ENCODE measurements at regions not wholly inside any gene's neighbourhood (a gene's known extent, or its start where the extent isn't known, plus 50 kb on each side); places are given as distances from the start of the nearest gene placed in this dataset.
"Not testable (repeated sequence)": the region's sequence is repeated elsewhere in the genome, so short reads cannot be mapped to it uniquely, and the experiment has no call there.

DNA sequence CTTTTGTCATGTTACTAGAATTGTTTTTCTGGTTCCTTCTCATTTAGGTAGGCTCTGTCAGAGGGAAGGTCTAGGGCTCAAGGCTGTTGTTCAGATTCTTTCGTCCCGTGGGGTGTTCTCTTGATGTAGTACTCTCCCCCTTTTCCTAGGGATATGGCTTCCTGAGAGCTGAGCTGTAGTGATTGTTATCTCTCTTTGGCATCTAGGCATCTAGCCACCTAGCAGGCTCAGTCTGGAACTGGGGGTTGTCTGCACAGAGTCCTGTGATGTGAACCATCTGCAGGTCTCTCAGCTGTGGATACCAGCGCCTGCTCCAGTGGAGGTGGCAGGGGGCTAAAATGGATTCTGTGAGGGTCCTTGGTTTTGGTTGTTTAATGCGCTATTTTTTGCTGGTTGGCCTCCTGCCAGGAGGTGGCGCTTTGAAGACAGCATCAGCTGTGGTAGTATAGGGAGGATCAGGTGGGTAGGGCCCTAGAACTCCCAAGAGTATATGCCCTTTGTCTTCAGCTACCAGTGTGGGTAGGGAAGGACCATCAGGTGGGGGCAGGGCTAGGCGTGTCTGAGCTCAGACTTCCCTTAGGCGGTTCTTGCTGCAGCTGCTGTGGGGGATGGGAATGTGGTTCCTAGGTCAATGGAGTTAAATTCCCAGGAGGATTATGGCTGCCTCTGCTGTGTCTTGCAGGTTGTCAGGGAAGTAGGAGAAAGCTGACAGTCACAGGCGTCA is 78.1 kb upstream of the RAB40AL start:
- not testable (repeated sequence) for H3K4me2 ChIP-seq; H3F3A ChIP-seq (replicated peaks; ENCODE audit: low read depth); H3K4me1 Mint-ChIP-seq; H3K9me2 ChIP-seq (ENCODE audit: insufficient read depth); H3K27me3 Mint-ChIP-seq (ENCODE audit: insufficient read depth, low read depth, poor library complexity); H3K4me3 Mint-ChIP-seq; H3K9me3 Mint-ChIP-seq; H3K36me3 ChIP-seq (ENCODE audit: insufficient read depth); H3K79me2 ChIP-seq (replicated peaks; ENCODE audit: insufficient read depth); H3K4me3 ChIP-seq; H4K20me1 ChIP-seq (replicated peaks; ENCODE audit: insufficient read depth); H3K4me1 ChIP-seq (ENCODE audit: insufficient read depth); H3K27me3 ChIP-seq (ENCODE audit: insufficient read depth); H3K27ac ChIP-seq (ENCODE audit: low read depth); H2AFZ ChIP-seq
- Mint-ChIP-seq H3K27ac (peak overlapping the region; percentile 38; the same call in 1 of the 2 replicates), H3K36me3 (ENCODE audit: low read depth) (peaks cover 20% of the 10 kb centered on the region; the same call in 2 of the 3 replicates)
- ATAC-seq (peak; percentile 26; the same call in 2 of the 3 replicates), DNase-seq (ENCODE audit: low spot score) (peak; percentile 28)
- TF ChIP-seq, protein P1, sequence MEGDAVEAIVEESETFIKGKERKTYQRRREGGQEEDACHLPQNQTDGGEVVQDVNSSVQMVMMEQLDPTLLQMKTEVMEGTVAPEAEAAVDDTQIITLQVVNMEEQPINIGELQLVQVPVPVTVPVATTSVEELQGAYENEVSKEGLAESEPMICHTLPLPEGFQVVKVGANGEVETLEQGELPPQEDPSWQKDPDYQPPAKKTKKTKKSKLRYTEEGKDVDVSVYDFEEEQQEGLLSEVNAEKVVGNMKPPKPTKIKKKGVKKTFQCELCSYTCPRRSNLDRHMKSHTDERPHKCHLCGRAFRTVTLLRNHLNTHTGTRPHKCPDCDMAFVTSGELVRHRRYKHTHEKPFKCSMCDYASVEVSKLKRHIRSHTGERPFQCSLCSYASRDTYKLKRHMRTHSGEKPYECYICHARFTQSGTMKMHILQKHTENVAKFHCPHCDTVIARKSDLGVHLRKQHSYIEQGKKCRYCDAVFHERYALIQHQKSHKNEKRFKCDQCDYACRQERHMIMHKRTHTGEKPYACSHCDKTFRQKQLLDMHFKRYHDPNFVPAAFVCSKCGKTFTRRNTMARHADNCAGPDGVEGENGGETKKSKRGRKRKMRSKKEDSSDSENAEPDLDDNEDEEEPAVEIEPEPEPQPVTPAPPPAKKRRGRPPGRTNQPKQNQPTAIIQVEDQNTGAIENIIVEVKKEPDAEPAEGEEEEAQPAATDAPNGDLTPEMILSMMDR (conservative IDR thresholded peaks at IDR 0.05; ENCODE audit: low read depth in 2 of 2): peak; percentile 39 to 51

DNA sequence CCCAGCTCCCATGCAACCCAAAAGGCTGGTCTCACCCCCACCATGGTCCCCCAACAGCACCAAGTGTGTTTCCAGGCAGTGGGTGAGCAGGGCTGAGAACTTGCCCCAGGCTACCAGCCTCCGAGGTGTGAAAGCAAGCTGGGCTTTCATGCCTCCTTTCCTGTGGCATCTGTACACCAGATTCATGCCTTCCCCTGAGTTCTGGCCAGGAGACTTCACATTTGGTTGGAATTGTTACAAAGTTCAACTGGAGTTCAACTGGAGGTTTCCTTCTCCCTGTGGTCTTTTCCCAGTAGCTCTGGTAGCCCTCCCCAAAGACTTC is 77.6 kb upstream of the RAB40AL start:
- Histone ChIP-seq H3K9me2 (ENCODE audit: insufficient read depth) (no peaks in the 10 kb centered on the region), H3K27ac (ENCODE audit: low read depth) (no peak overlapping the region), H3K4me1 (ENCODE audit: insufficient read depth) (no peaks in the 10 kb centered on the region), H2AFZ (no peak overlapping the region), H3F3A (replicated peaks; ENCODE audit: low read depth) (no peaks in the 10 kb centered on the region), H3K36me3 (ENCODE audit: insufficient read depth) (no peaks in the 10 kb centered on the region), H3K27me3 (ENCODE audit: insufficient read depth) (no peaks in the 10 kb centered on the region), H3K4me2 (no peak overlapping the region), H3K79me2 (replicated peaks; ENCODE audit: insufficient read depth) (no peaks in the 10 kb centered on the region), H4K20me1 (replicated peaks; ENCODE audit: insufficient read depth) (no peaks in the 10 kb centered on the region), H3K4me3 (no peak overlapping the region)
- no peak overlapping the region for H3K4me3 Mint-ChIP-seq
- peaks cover 3% of the 10 kb centered on the region; the same call in 2 of the 3 replicates for H3K4me1 Mint-ChIP-seq
- no peaks in the 10 kb centered on the region; the same call in 2 of the 3 replicates for H3K9me3 Mint-ChIP-seq
- DNase-seq (ENCODE audit: low spot score) (no peak), ATAC-seq (no peak)
- no peaks in the 10 kb centered on the region for H3K27me3 Mint-ChIP-seq (ENCODE audit: insufficient read depth, low read depth, poor library complexity)
- no peak overlapping the region for H3K27ac Mint-ChIP-seq
- peaks cover 20% of the 10 kb centered on the region; the same call in 2 of the 3 replicates for H3K36me3 Mint-ChIP-seq (ENCODE audit: low read depth)
- TF ChIP-seq, protein P2, sequence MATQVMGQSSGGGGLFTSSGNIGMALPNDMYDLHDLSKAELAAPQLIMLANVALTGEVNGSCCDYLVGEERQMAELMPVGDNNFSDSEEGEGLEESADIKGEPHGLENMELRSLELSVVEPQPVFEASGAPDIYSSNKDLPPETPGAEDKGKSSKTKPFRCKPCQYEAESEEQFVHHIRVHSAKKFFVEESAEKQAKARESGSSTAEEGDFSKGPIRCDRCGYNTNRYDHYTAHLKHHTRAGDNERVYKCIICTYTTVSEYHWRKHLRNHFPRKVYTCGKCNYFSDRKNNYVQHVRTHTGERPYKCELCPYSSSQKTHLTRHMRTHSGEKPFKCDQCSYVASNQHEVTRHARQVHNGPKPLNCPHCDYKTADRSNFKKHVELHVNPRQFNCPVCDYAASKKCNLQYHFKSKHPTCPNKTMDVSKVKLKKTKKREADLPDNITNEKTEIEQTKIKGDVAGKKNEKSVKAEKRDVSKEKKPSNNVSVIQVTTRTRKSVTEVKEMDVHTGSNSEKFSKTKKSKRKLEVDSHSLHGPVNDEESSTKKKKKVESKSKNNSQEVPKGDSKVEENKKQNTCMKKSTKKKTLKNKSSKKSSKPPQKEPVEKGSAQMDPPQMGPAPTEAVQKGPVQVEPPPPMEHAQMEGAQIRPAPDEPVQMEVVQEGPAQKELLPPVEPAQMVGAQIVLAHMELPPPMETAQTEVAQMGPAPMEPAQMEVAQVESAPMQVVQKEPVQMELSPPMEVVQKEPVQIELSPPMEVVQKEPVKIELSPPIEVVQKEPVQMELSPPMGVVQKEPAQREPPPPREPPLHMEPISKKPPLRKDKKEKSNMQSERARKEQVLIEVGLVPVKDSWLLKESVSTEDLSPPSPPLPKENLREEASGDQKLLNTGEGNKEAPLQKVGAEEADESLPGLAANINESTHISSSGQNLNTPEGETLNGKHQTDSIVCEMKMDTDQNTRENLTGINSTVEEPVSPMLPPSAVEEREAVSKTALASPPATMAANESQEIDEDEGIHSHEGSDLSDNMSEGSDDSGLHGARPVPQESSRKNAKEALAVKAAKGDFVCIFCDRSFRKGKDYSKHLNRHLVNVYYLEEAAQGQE (IDR thresholded peaks at IDR 0.05; ENCODE audit: unreplicated experiment): no peak
- TF ChIP-seq EZH2 (IDR thresholded peaks at IDR 0.05; ENCODE audit: low read depth, unreplicated experiment): no peak
- TF ChIP-seq ZNF114 (CRISPR knock-in tag; IDR thresholded peaks at IDR 0.05): no peak
- TF ChIP-seq EZH2phosphoT487 (IDR thresholded peaks at IDR 0.05; ENCODE audit: unreplicated experiment): no peak
- TF ChIP-seq, protein P1 (conservative IDR thresholded peaks at IDR 0.05; ENCODE audit: low read depth in 2 of 2): no peak
- no peak for TF ChIP-seq ZNF331 (CRISPR knock-in tag; IDR thresholded peaks at IDR 0.05; ENCODE audit: low read depth)
- TF ChIP-seq POLR2AphosphoS5 (IDR thresholded peaks at IDR 0.05; ENCODE audit: low read depth): no peak
